ENCODE measurements at regions not wholly inside any gene's neighbourhood (a gene's known extent, or its start where the extent isn't known, plus 50 kb on each side); places are given as distances from the start of the nearest gene placed in this dataset.

DNA sequence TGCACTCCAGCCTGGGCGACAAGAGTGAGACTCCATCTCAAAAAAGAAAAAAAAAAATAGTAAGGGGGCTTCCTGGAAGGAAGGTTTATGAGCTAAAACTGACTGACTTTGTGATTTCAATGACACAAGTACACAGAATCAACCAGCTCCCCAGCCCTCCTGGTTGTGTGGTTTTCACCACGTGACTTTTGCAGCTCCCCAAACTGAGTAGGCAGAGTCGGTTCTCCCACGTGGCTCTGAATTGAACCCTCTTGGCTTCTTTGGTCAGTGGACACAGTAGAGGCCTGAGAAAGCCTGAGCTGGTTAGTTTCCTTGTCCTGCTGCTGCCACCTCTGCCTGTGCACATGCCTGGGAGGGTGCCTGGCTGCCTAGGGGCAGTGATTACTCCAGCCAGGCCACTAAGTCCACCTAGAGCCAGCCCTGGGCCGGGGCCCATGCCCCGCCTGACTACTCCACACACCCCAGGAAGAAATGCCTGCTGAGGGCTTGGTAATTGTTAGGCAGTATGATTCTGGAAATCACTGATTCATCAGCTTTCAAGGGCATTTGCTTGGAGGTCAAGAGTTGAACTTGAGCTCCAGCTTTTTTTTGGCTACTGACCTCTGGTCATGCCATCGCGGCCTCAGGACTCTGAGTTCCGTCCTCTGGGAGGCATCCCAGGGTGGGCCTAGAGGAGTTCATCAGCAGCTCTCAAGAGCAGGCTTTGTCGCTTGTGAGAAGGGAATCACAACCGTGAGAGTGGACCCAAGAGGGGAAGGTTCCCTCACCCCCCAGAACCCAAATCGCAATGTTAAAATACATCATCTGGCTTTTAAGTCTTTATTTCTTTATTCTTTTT, 431.9 kb upstream of the HS6ST1 start:
- DNase-seq (ENCODE audit: low read depth), result no peak

GRCh38 chr2:128751746-128752145, 433.1 kb upstream of the HS6ST1 start:
- DNase-seq (ENCODE audit: low read depth), result no peak

DNA sequence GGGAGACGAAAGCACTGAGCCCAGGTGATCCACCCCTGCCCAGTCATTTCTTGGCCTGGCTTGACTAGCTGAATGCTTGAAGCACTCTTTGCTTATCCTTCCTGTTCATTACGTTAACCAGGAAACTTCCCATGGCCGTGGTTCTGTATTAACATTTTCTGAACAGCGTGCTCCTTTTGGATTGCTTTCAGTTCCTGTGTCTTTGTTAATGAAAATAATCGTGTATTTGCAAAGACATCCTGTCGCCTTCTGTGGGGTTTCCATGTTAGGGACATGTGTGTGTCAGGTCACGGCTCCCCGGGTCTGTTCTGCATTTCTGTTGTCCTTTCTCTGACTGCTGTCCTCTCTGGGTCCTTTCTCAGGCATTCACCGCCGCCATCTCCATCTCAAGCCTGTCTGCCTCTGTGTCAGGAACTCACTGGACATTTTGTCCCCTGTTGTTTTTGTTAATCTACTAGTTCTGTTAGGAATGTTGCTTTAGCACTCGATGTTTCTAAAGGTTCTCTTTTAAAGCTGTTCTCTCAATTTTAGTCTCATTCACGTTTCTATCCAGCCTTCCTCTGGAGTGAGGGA, 434.1 kb upstream of the HS6ST1 start:
- no peak for DNase-seq (ENCODE audit: low read depth)

GRCh38 chr2:128753321-128753720, 434.7 kb upstream of the HS6ST1 start:
- DNase-seq (ENCODE audit: low read depth), result no peak

- DNase-seq (ENCODE audit: low read depth), result no peak
Measured at GRCh38 chr2:128753800-128754199, 435.1 kb upstream of the HS6ST1 start.

- DNase-seq (ENCODE audit: low read depth), result no peak
Measured at GRCh38 chr2:128754246-128754724, 435.6 kb upstream of the HS6ST1 start.

GRCh38 chr2:128755695-128756364, 437.2 kb upstream of the HS6ST1 start:
- no peak for DNase-seq (ENCODE audit: low read depth)

- no peak for DNase-seq (ENCODE audit: low read depth)
Measured at GRCh38 chr2:128756365-128756717, 437.7 kb upstream of the HS6ST1 start.

DNA sequence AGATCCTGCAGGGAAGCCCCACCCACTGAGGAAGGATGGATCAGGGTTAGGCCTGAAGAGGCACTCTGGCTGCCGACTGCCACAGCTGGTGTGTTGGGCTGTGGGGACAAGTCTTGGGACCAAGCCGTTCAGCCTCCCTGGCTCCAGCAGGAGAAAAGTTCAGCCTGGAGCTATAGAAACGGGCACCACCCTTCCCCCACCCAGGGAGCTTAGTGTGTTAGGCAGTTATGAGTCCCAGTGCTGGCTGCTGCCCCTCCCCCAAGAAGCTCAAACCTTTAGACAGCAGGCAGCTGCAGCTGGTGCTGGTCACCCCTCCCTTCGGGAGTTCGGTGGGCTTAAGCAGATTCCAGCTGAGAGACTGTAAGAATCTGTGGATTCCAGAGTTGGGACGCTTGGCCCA, 447.1 kb upstream of the HS6ST1 start:
- no peak for DNase-seq (ENCODE audit: low read depth)

DNA sequence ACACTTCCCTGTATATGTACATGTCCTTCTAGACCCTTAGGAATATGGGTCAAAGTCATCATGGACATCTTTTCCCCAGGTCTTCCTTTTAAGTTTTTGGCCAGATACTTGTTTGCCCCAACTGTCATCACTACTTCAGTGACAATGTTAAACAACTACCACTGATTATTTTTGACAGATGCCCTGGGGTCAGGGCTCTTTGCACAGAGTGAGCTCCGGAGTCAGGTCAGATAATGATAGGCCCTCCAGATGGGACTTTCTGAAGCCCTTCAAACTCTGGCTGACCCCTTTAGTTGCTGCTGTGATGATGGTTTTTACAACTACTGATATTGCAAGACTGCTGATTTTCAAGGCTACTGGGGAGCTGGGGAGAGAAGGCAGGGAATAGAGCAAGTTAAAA, 449.4 kb upstream of the HS6ST1 start:
- DNase-seq (ENCODE audit: low read depth), result no peak

- DNase-seq (ENCODE audit: low read depth), result no peak
Measured at GRCh38 chr2:128769457-128770142, 450.9 kb upstream of the HS6ST1 start.

GRCh38 chr2:128770143-128771085, 451.7 kb upstream of the HS6ST1 start:
- no peak for DNase-seq (ENCODE audit: low read depth)

- no peak for DNase-seq (ENCODE audit: low read depth)
Measured at GRCh38 chr2:128771401-128771800, 452.7 kb upstream of the HS6ST1 start.

- DNase-seq (ENCODE audit: low read depth), result no peak
Measured at GRCh38 chr2:128772671-128773070, 454.0 kb upstream of the HS6ST1 start.

DNA sequence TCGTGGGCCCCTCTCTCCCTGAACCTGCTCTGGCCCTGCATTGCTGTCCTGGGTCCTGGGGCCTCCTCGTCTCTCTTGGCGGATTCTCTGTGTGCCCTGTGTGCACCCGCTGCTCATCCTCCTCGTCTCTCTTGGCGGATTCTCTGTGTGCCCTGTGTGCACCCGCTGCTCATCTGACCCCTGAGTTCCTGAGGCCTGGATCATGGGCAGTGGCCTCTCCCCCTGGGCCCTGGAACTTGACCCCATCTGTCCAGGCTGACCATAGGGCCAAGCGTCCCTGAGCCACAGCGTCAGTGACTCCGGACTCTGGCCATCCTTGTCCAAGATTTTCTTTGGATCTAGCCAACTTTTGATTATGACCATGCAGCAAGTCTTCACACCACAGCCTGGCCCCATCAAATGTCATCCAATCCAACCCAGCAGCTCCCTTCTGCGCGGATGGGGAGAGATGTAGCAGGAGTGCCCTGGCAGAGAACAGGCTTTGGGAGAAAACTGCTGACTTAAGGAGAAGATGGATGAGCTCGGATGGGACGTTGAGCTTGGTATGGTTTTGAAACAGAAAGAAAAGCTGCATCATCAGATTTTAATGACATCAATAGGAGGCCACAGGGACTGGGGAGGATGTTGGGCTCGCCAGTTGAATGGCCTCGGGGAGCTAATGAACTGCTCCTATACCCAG, 455.1 kb upstream of the HS6ST1 start:
- DNase-seq (ENCODE audit: low read depth), result no peak

DNA sequence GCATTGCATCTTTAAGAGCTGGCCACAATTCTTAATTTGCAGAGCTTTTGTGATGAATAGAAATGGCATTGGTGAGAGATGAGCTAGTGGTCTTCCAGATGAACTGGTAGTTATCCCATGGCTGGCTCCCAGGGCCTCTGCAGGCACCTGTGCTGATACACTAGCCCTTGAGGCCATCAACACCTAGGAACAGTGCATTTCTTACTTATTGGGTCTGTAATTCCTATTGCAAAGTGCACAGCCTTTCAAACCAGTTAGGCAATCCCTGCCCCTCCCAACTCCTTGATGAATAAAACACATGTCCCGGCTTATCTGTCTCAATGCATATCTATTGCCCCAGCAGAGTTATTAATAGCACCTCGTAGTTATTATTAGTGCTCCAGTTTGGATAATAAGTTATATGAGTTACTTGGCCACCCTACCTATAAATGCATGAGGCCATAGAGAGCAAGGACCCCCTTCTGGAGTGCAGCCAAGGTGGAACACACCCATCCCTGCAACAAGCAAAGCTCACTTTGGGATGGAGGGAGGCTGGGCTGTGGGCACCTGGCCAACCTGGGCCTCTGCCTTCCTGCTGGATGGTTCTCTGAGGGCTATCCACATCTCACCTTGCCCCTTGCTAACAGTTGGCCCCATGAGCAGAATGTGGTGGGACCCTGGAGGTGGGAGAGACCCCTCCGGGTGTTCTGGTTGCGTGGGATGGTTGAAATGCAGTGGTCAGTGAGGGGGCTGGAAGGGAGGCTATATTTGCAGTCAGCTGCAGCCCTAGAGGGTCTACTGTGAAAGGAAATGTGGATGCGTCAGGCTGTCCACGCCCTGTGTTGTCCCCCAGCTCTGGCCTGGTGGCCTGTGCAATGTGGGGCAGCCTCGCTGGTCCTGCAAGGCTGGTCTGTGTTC, 455.9 kb upstream of the HS6ST1 start:
- DNase-seq (ENCODE audit: low read depth), result no peak

DNA sequence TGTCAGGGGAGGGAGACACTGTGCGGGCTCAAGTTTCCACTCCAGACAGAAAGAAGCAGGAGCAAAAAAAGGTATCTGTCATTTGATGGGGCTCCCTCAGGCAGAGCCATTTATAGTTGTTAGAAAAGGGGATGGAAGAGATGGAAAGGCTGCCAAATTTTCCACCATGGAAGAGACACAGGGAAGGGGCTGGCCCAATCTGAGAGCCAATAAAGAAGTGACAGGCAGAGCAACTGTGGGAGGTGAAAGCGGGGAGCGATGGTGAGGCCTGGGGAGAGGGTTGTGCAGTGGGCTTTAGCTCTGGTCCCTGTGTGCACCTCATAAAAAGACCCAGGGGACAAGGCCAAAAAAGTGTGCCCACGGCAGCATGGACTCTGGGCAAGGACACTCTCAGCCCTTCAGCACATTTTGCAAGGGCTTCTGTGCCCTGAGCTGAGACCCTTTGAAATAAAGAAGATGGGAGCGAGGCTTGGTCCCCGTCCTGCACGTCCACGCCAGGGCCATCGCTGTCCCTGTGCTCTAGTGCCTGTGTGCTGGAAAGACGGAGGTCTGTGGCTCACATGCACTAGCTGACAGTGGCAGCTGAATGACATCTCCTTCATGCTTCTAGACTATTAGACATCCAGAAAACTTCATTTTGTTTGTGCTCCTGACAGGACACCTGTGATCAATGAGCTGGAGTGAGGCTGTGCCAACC, 456.7 kb upstream of the HS6ST1 start:
- no peak for DNase-seq (ENCODE audit: low read depth)

- DNase-seq (ENCODE audit: low read depth), result no peak
Measured at GRCh38 chr2:128775914-128776285, 457.2 kb upstream of the HS6ST1 start.

DNA sequence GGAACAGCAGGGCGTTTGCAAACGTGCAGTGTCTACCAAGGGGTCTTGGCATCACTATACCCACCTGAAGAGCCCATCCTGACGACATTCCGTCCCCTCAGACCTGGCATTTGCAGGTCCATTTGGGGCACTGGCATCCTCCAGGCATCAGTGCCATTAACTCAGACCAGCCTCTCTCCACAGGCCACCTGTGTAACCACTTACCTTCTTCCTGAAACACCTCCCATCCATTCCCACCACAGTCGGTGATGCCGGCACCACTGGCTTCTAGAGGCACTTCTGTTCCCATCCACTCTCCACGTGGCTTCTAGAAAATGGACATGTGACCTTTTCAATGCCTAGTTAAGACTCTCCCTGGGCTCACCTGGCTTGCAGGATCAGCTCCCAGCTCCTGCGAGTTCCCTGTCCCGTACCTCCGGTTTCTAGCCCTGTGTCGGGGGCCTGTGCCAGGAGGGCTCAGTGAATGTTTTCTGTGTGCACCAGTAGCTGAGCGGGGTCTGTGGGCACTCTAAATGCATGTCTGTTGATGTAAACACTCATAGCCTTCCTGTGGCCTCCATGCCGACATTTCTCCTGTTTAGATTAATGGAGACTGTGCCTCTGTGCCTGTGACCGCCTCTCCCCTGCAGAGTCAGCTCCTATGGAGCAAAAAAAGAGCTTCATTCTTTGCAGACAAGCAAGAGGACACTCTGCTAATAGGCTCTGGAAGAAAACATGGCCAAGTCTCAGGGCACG, 458.0 kb upstream of the HS6ST1 start:
- DNase-seq (ENCODE audit: low read depth), result no peak

Measured in stimulated activated CD8-positive, alpha-beta memory T cell treated with anti-CD3 and anti-CD28 coated beads, Interleukin-4, amount 100 ng/mL, for 24 hours (primary cell).